ENCODE measurements at regions not wholly inside any gene's neighbourhood (a gene's known extent, or its start where the extent isn't known, plus 50 kb on each side); places are given as distances from the start of the nearest gene placed in this dataset.

DNA sequence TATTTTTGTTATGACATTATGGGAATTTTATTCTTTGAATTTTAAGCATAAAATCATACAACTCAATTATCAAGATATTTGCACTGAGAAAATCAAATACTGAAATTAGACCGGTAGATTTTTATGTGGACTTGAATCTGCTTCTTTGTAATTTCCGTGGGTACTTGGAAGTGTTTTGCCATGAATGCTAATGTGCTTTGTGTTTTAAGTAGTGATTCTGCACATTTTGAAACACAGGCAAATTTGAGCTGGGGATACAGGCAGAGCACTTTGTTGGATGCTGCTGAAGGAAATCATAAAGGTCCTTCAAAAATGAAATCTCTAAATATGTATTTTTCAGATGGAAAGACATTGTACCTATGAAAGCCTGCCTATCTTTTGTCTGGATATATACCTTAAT, 446.3 kb upstream of the POU3F3 start:
- TF ChIP-seq, protein P1, sequence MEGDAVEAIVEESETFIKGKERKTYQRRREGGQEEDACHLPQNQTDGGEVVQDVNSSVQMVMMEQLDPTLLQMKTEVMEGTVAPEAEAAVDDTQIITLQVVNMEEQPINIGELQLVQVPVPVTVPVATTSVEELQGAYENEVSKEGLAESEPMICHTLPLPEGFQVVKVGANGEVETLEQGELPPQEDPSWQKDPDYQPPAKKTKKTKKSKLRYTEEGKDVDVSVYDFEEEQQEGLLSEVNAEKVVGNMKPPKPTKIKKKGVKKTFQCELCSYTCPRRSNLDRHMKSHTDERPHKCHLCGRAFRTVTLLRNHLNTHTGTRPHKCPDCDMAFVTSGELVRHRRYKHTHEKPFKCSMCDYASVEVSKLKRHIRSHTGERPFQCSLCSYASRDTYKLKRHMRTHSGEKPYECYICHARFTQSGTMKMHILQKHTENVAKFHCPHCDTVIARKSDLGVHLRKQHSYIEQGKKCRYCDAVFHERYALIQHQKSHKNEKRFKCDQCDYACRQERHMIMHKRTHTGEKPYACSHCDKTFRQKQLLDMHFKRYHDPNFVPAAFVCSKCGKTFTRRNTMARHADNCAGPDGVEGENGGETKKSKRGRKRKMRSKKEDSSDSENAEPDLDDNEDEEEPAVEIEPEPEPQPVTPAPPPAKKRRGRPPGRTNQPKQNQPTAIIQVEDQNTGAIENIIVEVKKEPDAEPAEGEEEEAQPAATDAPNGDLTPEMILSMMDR (IDR thresholded peaks at IDR 0.05; ENCODE audit: borderline replicate concordance, extremely low read depth, low read length, poor library complexity, severe bottlenecking), result no peak
- TF ChIP-seq EZH2 (IDR thresholded peaks at IDR 0.05; ENCODE audit: borderline replicate concordance, low read depth, low read length, severe bottlenecking), result no peak
